Epithelial cell of proximal tubule (primary cell): ENCODE measurements at regions not wholly inside any gene's neighbourhood (a gene's known extent, or its start where the extent isn't known, plus 50 kb on each side); places are given as distances from the start of the nearest gene placed in this dataset.

ENCODE experiments used
- DNase-seq: peaks from one replicate; pipeline ENCODE4 v3.0.0-alpha.2; 2011; ENCODE audit warnings: low read depth
- H3K4me3 ChIP-seq: 2 replicates; pipeline ENCODE4 v1.5.1; 2011; ENCODE audit warnings: low read depth, mild to moderate bottlenecking, low read length
- CTCF ChIP-seq: conservative IDR thresholded peaks from 2 replicates; pipeline ENCODE4 v1.5.1; 2012; ENCODE audit warnings: low read depth, mild to moderate bottlenecking, low read length

- TF ChIP-seq CTCF: peak; percentile 87
- DNase-seq: peak; percentile 7
Measured at GRCh38 chr11:33970984-33971466, 79.1 kb upstream of the LMO2 start.

GRCh38 chr11:33967451-33967850 is 75.6 kb upstream of the LMO2 start:
- no peak for DNase-seq
- no peak overlapping the region for H3K4me3 ChIP-seq
- TF ChIP-seq CTCF: no peak

More at GRCh38 chr11:33970984-33971466, 79.1 kb upstream of the LMO2 start:
- peak overlapping the region; percentile 23 for H3K4me3 ChIP-seq

GRCh38 chr11:33965032-33965431 is 73.2 kb upstream of the LMO2 start:
- DNase-seq: no peak
- H3K4me3 ChIP-seq: no peak overlapping the region
- TF ChIP-seq CTCF: no peak

- H3K4me3 ChIP-seq: no peak overlapping the region
- TF ChIP-seq CTCF: no peak
- DNase-seq: no peak
Measured at GRCh38 chr11:33959855-33960400, 68.1 kb upstream of the LMO2 start.

- no peak overlapping the region for H3K4me3 ChIP-seq
- no peak for DNase-seq
- no peak for TF ChIP-seq CTCF
Measured at GRCh38 chr11:33957304-33957917, 65.5 kb upstream of the LMO2 start.

- DNase-seq: no peak
- TF ChIP-seq CTCF: no peak
- no peak overlapping the region for H3K4me3 ChIP-seq
Measured at GRCh38 chr11:33956611-33957010, 64.7 kb upstream of the LMO2 start.

- no peak overlapping the region for H3K4me3 ChIP-seq
- no peak for DNase-seq
- TF ChIP-seq CTCF: no peak
Measured at GRCh38 chr11:33953289-33953688, 61.4 kb upstream of the LMO2 start.
